Esophagus (tissue), 2 donors: ENCODE measurements at regions not wholly inside any gene's neighbourhood (a gene's known extent, or its start where the extent isn't known, plus 50 kb on each side); places are given as distances from the start of the nearest gene placed in this dataset.

Experiments
- H3K27ac ChIP-seq, 2 donors: one replicate each; pipeline ENCODE4 v1.5.1; 2013; ENCODE audit warnings: low read depth in 2 of 2, mild to moderate bottlenecking in 2 of 2, inconsistent platforms in 1 of 2, low read length in 1 of 2, moderate library complexity in 1 of 2
- H3K27me3 ChIP-seq, 2 donors: one replicate each; pipeline ENCODE4 v1.6.1; 2013; ENCODE audit warnings: low read length in 2 of 2, control low read depth in 1 of 2, mild to moderate bottlenecking in 1 of 2; ENCODE audit not compliant: insufficient read depth in 2 of 2, control insufficient read depth in 1 of 2
- H3K36me3 ChIP-seq, 2 donors: one replicate each; pipeline ENCODE4 v1.6.1; 2013; ENCODE audit warnings: low read length in 1 of 2; ENCODE audit not compliant: control insufficient read depth in 2 of 2, insufficient read depth in 2 of 2
- H3K4me1 ChIP-seq, 2 donors: one replicate each; pipeline ENCODE4 v1.6.1; 2013; ENCODE audit warnings: low read length in 1 of 2; ENCODE audit not compliant: control insufficient read depth in 2 of 2, insufficient read depth in 2 of 2
- H3K4me3 ChIP-seq, 2 donors: one replicate each; pipeline ENCODE4 v1.5.1; 2013; ENCODE audit warnings: low read length in 2 of 2, mild to moderate bottlenecking in 2 of 2, low read depth in 1 of 2, moderate library complexity in 1 of 2
- H3K9me3 ChIP-seq, 2 donors: one replicate each; pipeline ENCODE4 v1.6.1; 2013; ENCODE audit warnings: mild to moderate bottlenecking in 2 of 2, low read depth in 1 of 2, low read length in 1 of 2, moderate library complexity in 1 of 2; ENCODE audit not compliant: control insufficient read depth in 2 of 2, insufficient read depth in 1 of 2
- WGBS, 2 donors: extraction: QIAGEN DNeasy Blood & Tissue Kit; methylation state at CpG; one replicate each; pipeline ENCODE4 v1.1.7; 2013; 5-methylcytosine and 5-hydroxymethylcytosine counted together
- donor health status: healthy with polysubstance abuse.
- donor health status: Bipolar disorder and iron deficiency.

- 66 to 68% methylated on average over 4 of the region's 4 CpGs for WGBS, 2 donors
- Histone ChIP-seq H3K4me1 (no peaks in the 10 kb centered on the region), H3K27me3 (no peaks in the 10 kb centered on the region)
Measured at GRCh38 chr14:48504921-48505320, 829.5 kb upstream of the MDGA2 start.

GRCh38 chr14:48490756-48491155 is 815.4 kb upstream of the MDGA2 start:
- Histone ChIP-seq H3K36me3 (no peaks in the 10 kb centered on the region), H3K4me3 (no peak overlapping the region), H3K27ac (no peak overlapping the region), H3K27me3 (no peaks in the 10 kb centered on the region), H3K4me1 (no peaks in the 10 kb centered on the region), H3K9me3 (peaks cover 0 to 4% of the 10 kb centered on the region in 2 donors)
- 85 to 89% methylated on average over 4 of the region's 4 CpGs for WGBS, 2 donors

More at GRCh38 chr14:48504921-48505320, 829.5 kb upstream of the MDGA2 start:
- Histone ChIP-seq H3K27ac (no peak overlapping the region), H3K36me3 (no peaks in the 10 kb centered on the region), H3K9me3 (no peaks in the 10 kb centered on the region), H3K4me3 (no peak overlapping the region)

GRCh38 chr14:48473944-48474343 is 798.5 kb upstream of the MDGA2 start:
- Histone ChIP-seq H3K4me1 (no peaks in the 10 kb centered on the region), H3K27ac (no peak overlapping the region), H3K36me3 (no peaks in the 10 kb centered on the region), H3K4me3 (no peak overlapping the region), H3K27me3 (no peaks in the 10 kb centered on the region), H3K9me3 (no peaks in the 10 kb centered on the region)
- WGBS, 2 donors = 91 to 93% methylated on average over 1 of the region's 1 CpG

- no peaks in the 10 kb centered on the region for H3K27me3 ChIP-seq
- H3K4me1 ChIP-seq = no peaks in the 10 kb centered on the region
- no peaks in the 10 kb centered on the region for H3K36me3 ChIP-seq
- no peak overlapping the region for H3K27ac ChIP-seq
- H3K9me3 ChIP-seq = no peaks in the 10 kb centered on the region
- no peak overlapping the region for H3K4me3 ChIP-seq
Measured at GRCh38 chr14:48456051-48456450, 780.6 kb upstream of the MDGA2 start.

GRCh38 chr14:48454887-48455286 is 779.5 kb upstream of the MDGA2 start:
- WGBS, 2 donors = 54 to 59% methylated on average over 2 of the region's 2 CpGs

GRCh38 chr14:48452437-48452995 is 777.1 kb upstream of the MDGA2 start:
- H3K4me3 ChIP-seq = no peak overlapping the region
- no peaks in the 10 kb centered on the region for H3K27me3 ChIP-seq
- no peaks in the 10 kb centered on the region for H3K36me3 ChIP-seq

More at GRCh38 chr14:48454887-48455286, 779.5 kb upstream of the MDGA2 start:
- no peaks in the 10 kb centered on the region for H3K4me1 ChIP-seq
- no peak overlapping the region for H3K27ac ChIP-seq
- H3K36me3 ChIP-seq = no peaks in the 10 kb centered on the region
- no peak overlapping the region for H3K4me3 ChIP-seq
- no peaks in the 10 kb centered on the region for H3K9me3 ChIP-seq
- no peaks in the 10 kb centered on the region for H3K27me3 ChIP-seq

GRCh38 chr14:48435221-48435620 is 759.8 kb upstream of the MDGA2 start:
- H3K36me3 ChIP-seq = no peaks in the 10 kb centered on the region
- H3K4me3 ChIP-seq = no peak overlapping the region
- H3K4me1 ChIP-seq = no peaks in the 10 kb centered on the region
- no peak overlapping the region for H3K27ac ChIP-seq
- H3K9me3 ChIP-seq = peaks cover 0 to 3% of the 10 kb centered on the region in 2 donors
- 38 to 44% methylated on average over 2 of the region's 2 CpGs for WGBS, 2 donors
- no peaks in the 10 kb centered on the region for H3K27me3 ChIP-seq

More at GRCh38 chr14:48452437-48452995, 777.1 kb upstream of the MDGA2 start:
- 76 to 79% methylated on average over 2 of the region's 2 CpGs for WGBS, 2 donors
- Histone ChIP-seq H3K4me1 (no peaks in the 10 kb centered on the region), H3K27ac (no peak overlapping the region), H3K9me3 (peaks cover 0 to 2% of the 10 kb centered on the region in 2 donors)

- WGBS, 2 donors = 85 to 89% methylated on average over 5 of the region's 5 CpGs
- no peaks in the 10 kb centered on the region for H3K4me1 ChIP-seq
Measured at GRCh38 chr14:48430805-48431204, 755.4 kb upstream of the MDGA2 start.

GRCh38 chr14:48429512-48429911 is 754.1 kb upstream of the MDGA2 start:
- Histone ChIP-seq H3K27me3 (no peaks in the 10 kb centered on the region), H3K4me1 (no peaks in the 10 kb centered on the region), H3K4me3 (no peak overlapping the region), H3K9me3 (peaks cover 0 to 3% of the 10 kb centered on the region in 2 donors), H3K36me3 (no peaks in the 10 kb centered on the region), H3K27ac (no peak overlapping the region)
- 53 to 56% methylated on average over 2 of the region's 2 CpGs for WGBS, 2 donors

More at GRCh38 chr14:48430805-48431204, 755.4 kb upstream of the MDGA2 start:
- no peaks in the 10 kb centered on the region for H3K36me3 ChIP-seq
- peaks cover 0 to 3% of the 10 kb centered on the region in 2 donors for H3K9me3 ChIP-seq
- H3K27ac ChIP-seq = no peak overlapping the region
- H3K4me3 ChIP-seq = no peak overlapping the region
- no peaks in the 10 kb centered on the region for H3K27me3 ChIP-seq

- WGBS, 2 donors = 93 to 95% methylated on average over 4 of the region's 4 CpGs
- H3K36me3 ChIP-seq = no peaks in the 10 kb centered on the region
- H3K27ac ChIP-seq = no peak overlapping the region
- H3K4me1 ChIP-seq = no peaks in the 10 kb centered on the region
- H3K4me3 ChIP-seq = no peak overlapping the region
- H3K27me3 ChIP-seq = peaks cover 0 to 2% of the 10 kb centered on the region in 2 donors
- peaks cover 6 to 7% of the 10 kb centered on the region in 2 donors for H3K9me3 ChIP-seq
Measured at GRCh38 chr14:48417715-48418500, 742.5 kb upstream of the MDGA2 start.
